Stimulated activated CD8-positive, alpha-beta memory T cell treated with anti-CD3 and anti-CD28 coated beads, Interleukin-7, amount 100 ng/mL, for 48 hours (primary cell): ENCODE measurements at regions not wholly inside any gene's neighbourhood (a gene's known extent, or its start where the extent isn't known, plus 50 kb on each side); places are given as distances from the start of the nearest gene placed in this dataset.
"Not testable (repeated sequence)": the region's sequence is repeated elsewhere in the genome, so short reads cannot be mapped to it uniquely, and the experiment has no call there.

Experiments used
- DNase-seq, 2 donors: peaks; one replicate each; pipeline ENCODE4 v3.0.0-alpha.2; 2020; ENCODE audit warnings: low read depth in 1 of 2; ENCODE audit errors: extremely low read depth in 1 of 2

DNA sequence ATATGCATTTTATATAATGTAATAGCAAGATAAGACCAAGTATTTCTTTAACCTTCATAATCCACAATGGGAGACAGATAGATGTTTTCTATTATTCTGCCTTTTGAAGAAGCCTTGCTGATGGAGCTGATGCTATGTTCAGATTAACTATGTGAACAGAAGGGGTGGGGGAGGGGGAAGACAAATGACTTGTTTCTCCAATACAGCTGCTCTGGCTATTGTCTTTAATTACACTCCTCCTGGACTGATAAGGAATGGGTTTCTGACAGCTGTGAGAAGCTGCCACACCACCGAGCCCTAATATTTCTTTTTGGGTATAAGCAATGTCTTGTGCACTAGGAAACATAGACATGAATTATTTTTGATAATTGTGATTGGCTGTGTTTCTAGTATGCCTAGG lies 62.0 kb downstream of the CAVIN4 start:
- no peak for DNase-seq

DNA sequence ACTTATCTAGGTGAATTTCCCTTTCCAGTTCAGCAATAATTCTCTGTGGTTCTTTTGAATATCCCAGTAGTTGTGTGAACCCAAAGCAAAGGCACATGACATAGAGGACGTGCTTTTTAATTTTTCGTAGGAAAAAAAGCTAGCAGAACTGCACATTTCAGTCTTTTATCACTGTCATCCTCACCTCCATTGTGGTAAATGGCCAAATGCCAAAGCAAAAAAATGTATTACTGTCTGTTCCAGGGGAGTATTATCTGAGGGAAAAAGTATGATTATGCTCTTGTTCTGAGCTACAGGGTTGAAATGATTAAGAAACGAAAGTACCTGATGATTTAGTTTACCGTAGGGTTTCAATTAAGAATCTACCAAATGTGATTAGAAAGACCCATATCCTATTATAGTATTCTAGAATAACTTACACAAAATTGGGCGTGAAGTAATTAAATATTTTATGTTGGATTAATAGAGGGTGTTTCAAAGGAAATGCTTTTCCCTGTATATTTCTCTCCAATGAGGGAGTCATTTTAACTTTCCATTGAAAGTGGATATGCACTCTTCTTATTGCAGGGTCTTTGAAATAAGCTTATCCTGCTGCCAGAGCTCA lies 62.7 kb downstream of the CAVIN4 start:
- no peak for DNase-seq

DNA sequence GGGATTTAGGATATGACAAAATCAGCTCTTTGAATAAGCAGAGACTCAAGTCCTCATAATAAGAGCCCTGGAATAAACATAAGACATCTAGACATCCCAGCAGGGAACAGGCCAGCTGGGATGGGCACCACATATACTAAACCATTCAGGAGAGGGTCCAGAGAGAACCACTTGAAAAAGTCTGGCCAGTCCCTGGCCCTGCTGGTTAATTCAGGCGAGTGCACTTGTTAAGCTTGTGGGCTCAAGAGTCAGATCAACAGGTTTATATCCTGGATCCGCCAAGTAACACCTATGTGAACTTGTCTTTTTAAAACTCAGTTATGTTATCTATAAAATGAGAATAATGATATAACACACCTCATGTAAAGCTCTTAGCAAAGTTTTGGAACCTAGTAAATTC lies 63.3 kb downstream of the CAVIN4 start:
- DNase-seq: no peak

DNA sequence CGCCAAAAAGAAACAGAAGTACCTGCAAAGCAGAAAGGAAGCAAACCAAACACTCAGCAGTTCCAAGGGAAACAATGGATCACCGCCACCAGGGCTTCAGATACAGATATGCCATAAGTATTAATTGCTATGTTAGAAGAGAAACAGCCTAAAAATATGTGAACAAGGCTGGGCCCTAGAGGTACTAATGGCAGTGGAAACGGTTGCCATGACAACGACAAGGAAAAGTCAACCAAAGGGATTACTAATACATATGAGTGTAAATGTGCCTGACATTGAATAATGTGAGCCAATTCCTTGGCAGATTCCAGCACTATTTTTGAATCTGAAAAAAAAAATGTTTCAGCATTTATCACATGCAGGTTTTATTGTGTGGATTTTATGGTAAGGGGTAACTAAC lies 75.0 kb downstream of the CAVIN4 start:
- DNase-seq: no peak

DNA sequence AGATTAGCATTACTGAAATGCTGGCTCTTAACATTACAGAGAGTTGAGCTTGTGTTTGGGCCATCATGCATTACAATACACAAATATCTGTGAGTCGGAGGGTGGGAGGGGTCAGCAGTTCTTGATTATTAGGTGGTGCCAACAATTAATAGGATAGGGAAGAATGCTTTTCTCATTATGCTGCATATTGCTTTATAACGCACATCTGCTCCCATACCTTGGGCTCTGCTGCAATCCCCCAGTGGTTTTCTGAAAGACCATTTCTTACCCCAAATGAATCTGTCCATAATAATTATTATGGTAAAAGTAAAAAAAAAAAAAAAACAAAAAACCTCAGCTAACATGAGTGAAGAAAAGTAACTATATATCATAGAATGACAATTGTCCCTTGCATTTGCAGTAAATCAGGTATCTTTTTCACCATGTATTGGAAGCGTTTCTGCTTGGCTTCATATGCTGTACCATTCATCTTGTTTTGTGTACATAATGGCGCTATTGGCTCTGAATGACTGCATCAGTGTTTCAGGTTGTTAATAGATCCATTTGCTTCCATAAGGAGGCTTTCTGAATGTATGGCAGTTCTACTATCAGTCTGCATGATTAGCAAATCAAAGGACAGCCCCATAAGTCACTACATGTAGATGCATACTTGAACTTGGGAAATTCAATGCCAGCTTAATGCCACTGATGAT lies 75.9 kb downstream of the CAVIN4 start:
- DNase-seq: no peak

DNA sequence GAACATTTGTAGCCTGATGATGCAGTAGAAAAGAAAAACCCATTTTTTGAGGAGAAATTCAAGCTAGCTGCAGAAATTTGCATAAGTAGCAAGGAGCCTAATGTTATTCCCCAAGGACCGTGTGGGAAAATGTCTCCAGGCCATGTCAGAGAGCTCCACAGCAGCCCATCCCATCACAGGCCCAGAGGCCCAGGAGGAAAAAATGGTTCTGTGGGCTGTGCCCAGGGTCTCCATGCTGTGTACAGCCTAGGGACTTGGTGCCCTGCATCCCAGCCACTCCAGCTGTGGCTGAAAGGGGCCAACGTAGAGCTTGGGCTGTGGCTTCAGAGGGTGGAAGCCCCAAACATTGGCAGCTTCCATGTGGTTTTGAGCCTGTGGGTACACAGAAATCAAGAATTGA lies 79.0 kb downstream of the CAVIN4 start:
- DNase-seq: not testable (repeated sequence)

DNA sequence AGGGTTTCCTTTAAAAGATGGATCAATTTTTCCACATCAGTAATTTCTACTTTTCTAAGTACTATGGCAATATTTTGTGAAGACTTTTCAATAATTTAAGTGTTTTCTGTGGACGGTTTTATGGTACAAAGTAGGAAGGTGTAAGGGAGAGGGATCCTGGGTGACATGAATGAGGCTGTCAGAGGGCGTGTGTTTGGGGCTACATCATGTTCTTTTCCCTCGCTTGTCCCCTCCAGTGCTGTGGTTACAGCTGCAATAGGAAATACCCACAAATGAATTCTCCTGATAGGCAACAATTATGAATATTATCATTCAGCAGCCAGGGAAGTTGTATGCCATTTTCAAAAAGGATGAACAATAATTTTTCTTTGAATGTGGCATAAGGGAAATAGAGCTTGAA lies 83.8 kb downstream of the CAVIN4 start:
- DNase-seq: no peak

DNA sequence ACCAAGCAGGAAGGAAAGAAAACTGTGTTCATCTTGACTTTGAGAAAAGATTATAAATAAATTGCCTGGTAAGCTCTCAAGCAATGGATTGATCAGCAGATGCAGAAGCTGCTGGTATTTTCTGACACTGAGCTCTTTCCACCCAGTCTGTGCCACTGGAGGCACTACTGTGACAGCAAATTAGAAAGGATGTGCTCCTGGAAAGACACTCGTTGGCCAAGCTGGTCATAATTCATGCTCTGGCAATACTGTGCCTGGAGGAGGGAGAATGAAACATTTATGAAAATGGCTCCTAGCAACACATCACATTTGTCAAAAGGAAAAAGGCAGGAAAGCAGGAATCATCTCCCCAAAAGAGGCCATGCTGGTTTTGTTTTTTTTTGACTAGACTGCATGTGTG lies 84.2 kb downstream of the CAVIN4 start:
- DNase-seq: no peak

DNA sequence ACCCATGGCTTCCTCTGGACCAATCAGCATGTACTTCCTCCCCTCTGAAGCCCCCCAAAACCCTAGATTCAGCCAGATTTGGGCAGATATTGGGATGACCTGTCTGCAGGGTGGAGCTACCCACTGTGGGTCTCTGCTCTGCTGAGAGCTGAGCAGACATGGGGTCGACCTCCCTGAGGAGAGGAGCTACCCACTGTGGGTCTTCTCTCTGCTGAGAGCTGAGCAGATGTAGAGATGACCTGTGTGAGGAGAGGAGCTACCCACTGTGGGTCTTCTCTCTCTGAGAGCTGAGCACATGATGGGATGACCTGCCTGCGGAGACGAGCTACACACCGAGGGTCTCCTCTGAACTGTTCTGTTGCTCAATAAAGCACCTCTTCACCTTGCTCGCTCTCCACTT lies 89.6 kb downstream of the CAVIN4 start:
- no peak for DNase-seq

DNA sequence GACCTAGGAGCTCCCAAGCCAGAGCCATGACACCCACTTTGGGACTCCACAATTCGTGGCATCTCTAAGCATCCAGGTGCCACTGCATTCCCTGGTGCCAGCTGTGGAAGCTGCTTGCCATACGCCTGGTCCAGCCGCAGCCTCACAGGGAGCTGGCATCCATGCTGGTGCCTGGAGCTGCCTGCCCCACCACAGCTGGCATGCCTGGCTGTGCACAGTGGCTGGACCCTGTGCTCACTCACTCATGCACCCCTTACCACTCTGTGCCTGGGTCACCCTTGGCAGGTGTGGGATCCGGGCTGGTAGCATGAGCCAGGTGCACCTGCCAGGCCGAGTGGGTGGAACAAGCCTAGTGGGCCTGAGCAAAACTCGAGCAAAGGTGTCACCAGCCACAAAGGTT lies 90.1 kb downstream of the CAVIN4 start:
- DNase-seq: no peak

DNA sequence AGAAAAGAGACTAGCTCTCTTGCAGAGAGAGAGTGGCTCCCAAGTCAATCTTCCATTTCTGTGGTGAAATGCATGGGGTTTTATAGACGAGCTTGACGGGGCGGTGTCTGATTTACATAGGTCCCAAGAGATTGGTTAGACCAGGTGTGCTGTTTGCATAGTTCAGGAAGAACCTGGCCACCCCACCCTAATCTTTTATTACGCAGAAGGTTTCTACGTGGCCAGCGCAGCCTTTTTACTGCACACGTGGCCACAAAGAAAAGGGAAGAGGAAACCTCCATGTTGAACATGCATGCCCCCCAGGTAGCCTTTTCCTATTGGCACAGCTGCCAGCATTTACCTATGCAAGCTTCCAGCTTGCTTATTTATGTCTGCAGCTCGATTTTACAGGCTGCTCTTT lies 92.1 kb downstream of the CAVIN4 start:
- DNase-seq: no peak

DNA sequence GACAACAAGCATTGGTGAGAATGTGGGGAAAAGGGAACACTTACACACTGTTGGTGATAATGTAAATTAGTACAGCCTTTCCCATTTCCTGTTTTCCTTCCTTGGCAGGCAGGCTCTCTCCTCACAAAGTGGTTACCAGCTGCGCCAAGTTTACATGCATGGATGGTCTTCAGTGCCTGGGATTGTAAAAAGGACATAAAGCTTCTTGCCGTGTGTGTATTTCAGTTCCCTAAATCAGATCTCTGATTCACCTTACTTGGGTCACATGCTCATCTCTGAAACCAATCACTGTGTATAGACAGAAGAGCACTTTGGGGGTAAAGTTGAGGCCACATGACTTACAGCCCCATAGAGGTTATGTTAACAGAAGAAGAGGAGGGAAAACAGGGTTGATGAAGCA lies 92.8 kb downstream of the CAVIN4 start:
- DNase-seq: no peak

DNA sequence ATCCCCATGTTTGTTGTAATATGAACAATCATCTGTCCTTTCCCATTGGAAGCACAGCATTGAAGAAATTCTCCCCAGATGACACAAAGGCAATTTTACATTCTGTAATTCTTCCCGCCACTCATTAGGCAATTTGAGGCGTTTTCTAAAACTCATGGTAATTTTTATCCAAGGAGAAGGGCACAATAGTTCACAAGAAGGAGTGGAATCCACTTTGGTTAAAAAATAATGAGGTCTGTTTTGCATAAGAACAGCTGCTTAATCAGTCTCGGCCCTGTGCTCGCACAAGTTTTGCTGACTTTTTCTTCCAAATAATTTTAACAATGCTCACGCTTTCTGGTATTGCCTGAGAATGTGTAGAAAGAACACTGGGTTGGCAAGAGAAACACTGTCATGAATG lies 94.0 kb downstream of the CAVIN4 start:
- no peak for DNase-seq

DNA sequence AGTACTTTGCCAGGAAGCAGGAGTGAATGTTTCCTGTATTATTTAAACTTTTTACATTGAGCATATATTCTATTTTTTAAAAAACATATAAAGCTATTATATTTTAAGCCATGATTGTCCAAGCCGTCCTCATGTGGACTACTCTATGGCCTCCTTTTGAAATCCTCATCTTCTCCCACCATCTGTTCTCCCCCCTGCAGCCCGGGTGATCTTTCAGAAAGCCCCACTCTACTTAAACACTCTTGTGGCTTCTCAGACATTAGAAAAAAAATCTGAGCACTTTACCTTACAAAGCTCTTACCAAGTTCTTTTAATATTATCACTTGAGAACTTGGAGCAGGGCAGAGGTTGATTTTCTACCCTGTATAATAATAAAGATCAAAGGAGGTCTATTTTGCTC lies 95.4 kb downstream of the CAVIN4 start:
- no peak for DNase-seq

DNA sequence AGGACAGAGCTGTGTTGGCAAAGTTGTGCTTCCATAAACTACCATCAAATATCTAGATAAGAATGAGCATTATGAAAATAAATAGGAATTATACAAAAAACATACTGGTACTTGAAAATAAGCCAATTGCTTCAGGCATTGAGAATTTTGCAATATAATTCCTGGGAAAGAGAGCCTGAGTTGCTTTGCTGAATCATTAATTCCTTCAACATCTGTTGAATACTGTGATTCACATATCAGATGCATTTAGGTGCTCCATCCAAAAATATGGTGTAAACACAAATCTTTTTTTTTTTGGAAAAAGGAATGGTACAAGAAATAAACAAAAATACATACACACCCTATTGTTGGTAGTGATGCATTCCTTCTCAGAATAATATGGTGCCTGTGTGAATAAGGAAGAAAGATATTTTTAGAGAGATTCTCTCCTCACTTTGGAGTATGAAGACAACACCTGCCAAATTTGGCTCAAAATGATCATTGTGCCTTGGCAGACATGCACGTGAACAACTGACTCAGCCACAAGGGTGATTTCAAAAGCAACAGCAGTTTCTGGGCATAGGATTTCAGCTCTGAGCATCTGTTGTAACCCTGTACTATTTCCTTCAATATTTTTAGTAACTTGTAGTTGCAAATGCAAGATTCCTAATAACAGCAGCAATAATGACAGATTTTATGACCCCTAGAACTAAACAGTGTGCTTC lies 96.7 kb downstream of the CAVIN4 start:
- no peak for DNase-seq

DNA sequence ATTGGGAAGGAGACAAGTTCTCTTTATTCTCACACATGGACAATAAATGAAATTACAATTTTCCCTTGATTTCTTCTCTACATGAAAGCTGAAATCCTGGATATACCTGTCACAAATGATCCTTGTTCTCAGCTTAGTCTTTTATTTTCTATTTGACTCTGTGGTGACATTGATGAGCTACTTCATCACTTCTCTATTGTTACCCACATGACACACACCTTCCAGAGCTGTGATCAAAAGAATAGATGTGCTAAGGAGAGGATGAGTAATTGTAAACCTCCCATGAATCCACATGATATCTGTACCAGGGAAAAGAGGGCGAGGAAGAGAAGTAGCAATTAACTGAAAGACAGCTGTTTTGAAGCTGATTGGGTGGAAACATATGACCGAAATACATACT lies 102.0 kb downstream of the CAVIN4 start:
- no peak for DNase-seq

DNA sequence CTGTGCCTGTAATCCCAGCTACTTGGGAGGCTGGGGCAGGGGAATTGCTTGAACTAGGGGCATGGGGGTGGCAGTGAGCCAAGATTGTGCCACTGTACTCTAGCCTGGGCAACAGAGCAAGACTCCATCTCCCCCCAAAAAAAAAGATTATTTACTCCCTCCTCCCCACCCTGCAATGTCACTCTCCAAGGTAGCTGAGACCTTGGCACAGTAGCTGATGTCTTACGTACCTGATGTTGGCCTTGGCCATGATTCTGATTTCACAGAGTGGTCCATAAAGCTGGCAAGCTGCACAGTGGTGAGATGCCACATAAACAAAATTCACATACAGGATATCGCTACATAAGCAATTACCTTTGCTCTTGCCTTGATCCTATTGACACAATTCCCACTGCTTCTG lies 108.5 kb downstream of the CAVIN4 start:
- DNase-seq: no peak

DNA sequence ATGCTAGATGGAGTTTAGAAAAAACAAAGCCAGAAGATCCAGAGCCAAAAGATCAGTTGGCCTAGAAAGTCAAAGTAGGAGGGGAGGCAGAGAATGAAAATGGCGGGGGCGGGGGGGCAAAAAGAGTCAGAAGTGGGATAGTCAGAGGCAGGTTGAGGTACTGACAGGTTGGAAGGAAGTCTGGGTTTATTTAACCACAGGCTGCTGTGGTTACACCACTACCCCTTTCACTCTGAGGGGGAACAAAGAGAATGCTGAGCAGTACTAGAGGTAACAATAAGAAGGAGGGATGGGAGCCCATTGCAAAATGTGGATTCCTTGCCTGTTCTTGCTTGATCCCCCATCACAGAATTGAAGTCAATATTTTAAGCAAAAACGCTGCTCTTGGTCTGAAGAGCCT lies 111.8 kb downstream of the CAVIN4 start:
- DNase-seq: no peak

DNA sequence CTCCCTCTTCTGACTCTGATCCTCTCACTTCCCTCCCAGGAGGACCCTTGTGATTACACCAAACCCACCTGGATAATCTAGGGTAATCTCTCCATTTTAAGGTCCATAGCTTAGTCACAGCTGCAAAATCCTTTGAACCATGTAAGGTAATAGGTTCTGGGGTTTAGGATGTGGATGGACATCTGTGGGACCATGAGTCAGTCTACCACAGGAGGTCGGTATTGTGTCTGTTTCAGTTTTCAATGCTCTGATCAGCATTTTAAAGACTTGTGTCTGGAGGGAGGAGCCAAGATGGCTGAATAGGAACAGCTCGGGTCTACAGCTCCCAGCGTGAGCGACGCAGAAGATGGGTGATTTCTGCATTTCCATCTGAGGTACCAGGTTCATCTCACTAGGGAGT lies 112.6 kb downstream of the CAVIN4 start:
- no peak for DNase-seq

DNA sequence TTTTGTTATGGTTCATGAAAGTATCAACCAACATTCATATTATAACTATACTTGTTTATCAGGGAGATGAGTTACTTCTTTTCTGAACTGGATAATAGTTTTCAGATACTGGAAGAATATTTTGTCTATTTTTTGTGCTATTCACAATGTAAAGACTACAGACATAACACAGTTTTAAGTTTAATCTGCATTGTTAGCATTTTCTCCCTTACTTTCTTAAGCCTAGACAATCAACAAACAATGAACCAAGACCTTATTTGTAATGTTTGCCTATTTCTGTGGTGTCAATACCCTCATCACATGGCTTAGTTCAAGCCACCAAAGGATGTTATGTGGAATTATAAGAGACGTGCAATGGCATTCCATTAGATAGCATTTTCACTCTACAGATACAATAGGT lies 119.5 kb downstream of the CAVIN4 start:
- DNase-seq: no peak

DNA sequence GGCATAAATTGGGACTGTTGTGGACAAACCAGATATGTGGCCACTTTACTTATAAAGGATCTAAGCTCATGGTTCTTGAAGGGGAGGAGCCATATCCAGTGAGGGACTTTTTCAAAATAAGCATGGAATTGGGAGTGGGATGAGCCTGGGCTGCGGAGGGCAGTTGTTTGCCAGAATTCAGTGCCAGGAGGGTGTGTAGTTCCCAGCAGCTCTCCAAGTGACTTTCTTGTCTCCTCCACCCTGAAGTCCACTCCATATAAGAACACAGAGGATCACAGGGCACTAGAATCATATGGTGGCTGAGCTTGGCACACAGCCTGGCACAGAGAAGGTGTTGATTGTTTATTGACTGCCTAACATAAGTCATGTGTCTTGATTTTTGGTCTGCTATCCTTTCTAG lies 121.1 kb downstream of the CAVIN4 start:
- DNase-seq: no peak

DNA sequence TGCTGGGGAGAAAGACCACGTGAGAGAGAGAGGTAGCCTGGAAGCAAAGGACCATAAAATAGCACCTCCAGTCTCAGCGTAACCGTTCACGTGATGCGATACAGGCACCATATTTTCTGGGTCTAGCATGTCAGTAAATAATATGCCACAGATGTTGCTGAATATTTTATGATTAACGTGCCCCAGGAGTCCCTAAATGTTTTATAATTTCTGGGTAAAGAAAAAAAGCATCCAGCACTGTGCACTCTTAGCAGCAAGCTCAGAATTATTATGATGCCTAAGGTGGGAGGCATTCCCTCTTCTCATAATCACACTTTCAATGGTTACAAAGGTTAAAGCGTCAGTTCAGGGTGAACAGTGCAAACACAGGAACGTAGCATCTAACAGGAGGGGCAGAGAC lies 121.8 kb downstream of the CAVIN4 start:
- DNase-seq: no peak
